Endothelial cell of umbilical vein (primary cell): ENCODE measurements at regions not wholly inside any gene's neighbourhood (a gene's known extent, or its start where the extent isn't known, plus 50 kb on each side); places are given as distances from the start of the nearest gene placed in this dataset.

Source experiments
- BruUV-seq: library from RNA; stranded (reverse); fragments of 400-500 nt; replicated peaks from 2 replicates; lab custom pipeline; 2021; lab: Mats Ljungman, UMichigan
- CTCF ChIA-PET: fragments of 300-600, 350-600 bp; sonication (Branson Sonifier 250); formaldehyde crosslinking; loops from one replicate; lab custom pipeline; 2021; ENCODE audit warnings: antibody characterized with exemption, inconsistent platforms; lab: Charles Lee
- POLR2A ChIA-PET: fragments of 300-600, 350-600 bp; sonication (Branson Sonifier 250); formaldehyde crosslinking; loops from one replicate; lab custom pipeline; 2021; ENCODE audit warnings: antibody characterized with exemption, inconsistent platforms; lab: Charles Lee
- DNase-seq: peaks from one replicate; pipeline ENCODE4 v3.0.0-alpha.2; 2011; ENCODE audit warnings: low read depth, low spot score
- FAIRE-seq: peaks from 2 replicates; lab custom pipeline; 2011; peaks lifted over from hg19 to GRCh38; lab: Jason Lieb, UNC
- H2AFZ ChIP-seq: 2 replicates; pipeline ENCODE4 v1.6.0; 2012; ENCODE audit warnings: low read depth, low read length, control low read depth, inconsistent platforms
- H3K27ac ChIP-seq: 2 replicates; pipeline ENCODE4 v1.5.1; 2011; ENCODE audit warnings: low read depth, mild to moderate bottlenecking, control low read depth, low read length, moderate library complexity; ENCODE audit not compliant: insufficient read depth
- H3K27me3 ChIP-seq, 2 experiments: 2 replicates each; pipeline versions ENCODE4 v1.6.0 to v1.6.1; 2011; ENCODE audit warnings: low read length in 2 of 2, mixed read lengths in 1 of 2; ENCODE audit not compliant: control insufficient read depth in 2 of 2, insufficient read depth in 2 of 2
- H3K36me3 ChIP-seq, 2 experiments: 2 replicates in 1 of 2; 3 replicates in 1 of 2; pipeline ENCODE4 v1.5.1; 2011; ENCODE audit warnings: low read length in 2 of 2, mild to moderate bottlenecking in 1 of 2, moderate library complexity in 1 of 2; ENCODE audit not compliant: control insufficient read depth in 2 of 2, insufficient read depth in 2 of 2; ENCODE audit errors: extremely low read depth in 1 of 2
- H3K4me1 ChIP-seq: 3 replicates; pipeline ENCODE4 v1.5.1; 2011; ENCODE audit warnings: mild to moderate bottlenecking, low read length; ENCODE audit not compliant: control insufficient read depth, insufficient read depth; ENCODE audit errors: extremely low read depth
- H3K4me2 ChIP-seq: 2 replicates; pipeline ENCODE4 v1.6.1; 2011; ENCODE audit warnings: low read length, control low read depth, mixed read lengths; ENCODE audit not compliant: insufficient read depth
- H3K4me3 ChIP-seq, 3 experiments: fragments of 200-600 bp in 1 of 3; sonication (generic), shearing (Covaris generic) in 1 of 3; replicated peaks in 1 of 3; 2 replicates each; pipeline ENCODE4 v1.5.1; 2011 to 2016; ENCODE audit warnings: control low read depth in 3 of 3, low read length in 3 of 3, mild to moderate bottlenecking in 2 of 3, inconsistent platforms in 1 of 3, low read depth in 1 of 3, moderate library complexity in 1 of 3; ENCODE audit not compliant: insufficient read depth in 1 of 3
- H3K79me2 ChIP-seq: 2 replicates; pipeline ENCODE4 v1.6.0; 2012; ENCODE audit warnings: low read length, inconsistent platforms; ENCODE audit not compliant: control insufficient read depth, insufficient read depth
- H3K9ac ChIP-seq: replicated peaks from 2 replicates; pipeline ENCODE3; 2011; ENCODE audit warnings: low read length, control low read depth; ENCODE audit not compliant: insufficient read depth; ENCODE audit errors: extremely low read depth
- H3K9me1 ChIP-seq: replicated peaks from 3 replicates; pipeline ENCODE4 v1.6.0; 2011; ENCODE audit warnings: mild to moderate bottlenecking, low read length; ENCODE audit not compliant: control insufficient read depth, insufficient read depth; ENCODE audit errors: extremely low read depth
- H3K9me3 ChIP-seq: replicated peaks from 2 replicates; pipeline ENCODE4 v1.5.1; 2012; ENCODE audit warnings: low read length, inconsistent platforms; ENCODE audit not compliant: control insufficient read depth, insufficient read depth
- H4K20me1 ChIP-seq: replicated peaks from 2 replicates; pipeline ENCODE3; 2011; ENCODE audit warnings: mild to moderate bottlenecking, low read length; ENCODE audit not compliant: control insufficient read depth, insufficient read depth; ENCODE audit errors: extremely low read depth
- EZH2 ChIP-seq: IDR thresholded peaks from 2 replicates; pipeline ENCODE4 v1.6.1; 2012; ENCODE audit warnings: borderline replicate concordance, low read depth, mild to moderate bottlenecking, moderate library complexity, low read length, inconsistent platforms; ENCODE audit not compliant: severe bottlenecking
- FOS ChIP-seq: IDR thresholded peaks from 2 replicates; pipeline ENCODE4 v1.6.1; 2011; ENCODE audit warnings: mild to moderate bottlenecking, low read length, moderate library complexity, borderline replicate concordance; ENCODE audit not compliant: insufficient read depth
- POLR2AphosphoS5 ChIP-seq: IDR thresholded peaks from 2 replicates; pipeline ENCODE4 v1.6.1; 2012; ENCODE audit warnings: low read depth, mild to moderate bottlenecking, control low read depth, low read length, moderate library complexity; ENCODE audit not compliant: insufficient read depth
- dilution Hi-C: fragments of 300-500 bp; cut with MboI; formaldehyde crosslinking; loops from one replicate; pipeline ENCODE4 v1.15.0; 2019; ENCODE audit warnings: low sequenced_read_pairs; ENCODE audit not compliant: extremely low pct_ligation_motif_present
- intact Hi-C: fragments of 100-400 bp; cut with micrococcal nuclease; formaldehyde crosslinking; loops from one replicate; pipeline ENCODE4 v1.10.0; 2022
- TF ChIP-seq, protein P1 (sequence below), 2 donors: IDR thresholded peaks; 1 replicate in 1 of 2; 2 replicates in 1 of 2; pipeline ENCODE4 v1.5.1; 2011; ENCODE audit warnings: low read length in 2 of 2, mild to moderate bottlenecking in 2 of 2, moderate library complexity in 2 of 2, control low read depth in 1 of 2, inconsistent platforms in 1 of 2, low read depth in 1 of 2; ENCODE audit not compliant: insufficient read depth in 1 of 2; ENCODE audit errors: extremely low read depth in 1 of 2

GRCh38 chr2:62339413-62339812 is 143.5 kb downstream of the B3GNT2 start:
- no peaks in the 10 kb centered on the region for H3K9me1 ChIP-seq
- no peak overlapping the region for H2AFZ ChIP-seq
- no peaks in the 10 kb centered on the region for H4K20me1 ChIP-seq
- H3K4me1 ChIP-seq = no peaks in the 10 kb centered on the region
- DNase-seq = no peak
- no peak for FAIRE-seq
- ChIA-PET POLR2A (no interaction called here), CTCF (interaction anchor here (0.6 to 1.7 kb wide), 15 partner anchors 8 to 421 kb away, joined by 3 to 29 read pairs (median 4); partner anchors contain the start of gene B3GNT2)
- H3K27ac ChIP-seq = no peak overlapping the region
- H3K4me3 ChIP-seq = no peak overlapping the region
- dilution Hi-C loops = no loop called here
- H3K27me3 ChIP-seq = no peaks in the 10 kb centered on the region
- no peaks in the 10 kb centered on the region for H3K79me2 ChIP-seq
- H3K4me2 ChIP-seq = no peak overlapping the region
- H3K36me3 ChIP-seq = no peaks in the 10 kb centered on the region
- intact Hi-C loops = no loop called here
- BruUV-seq = no TSS peak
- TF ChIP-seq, protein P1, sequence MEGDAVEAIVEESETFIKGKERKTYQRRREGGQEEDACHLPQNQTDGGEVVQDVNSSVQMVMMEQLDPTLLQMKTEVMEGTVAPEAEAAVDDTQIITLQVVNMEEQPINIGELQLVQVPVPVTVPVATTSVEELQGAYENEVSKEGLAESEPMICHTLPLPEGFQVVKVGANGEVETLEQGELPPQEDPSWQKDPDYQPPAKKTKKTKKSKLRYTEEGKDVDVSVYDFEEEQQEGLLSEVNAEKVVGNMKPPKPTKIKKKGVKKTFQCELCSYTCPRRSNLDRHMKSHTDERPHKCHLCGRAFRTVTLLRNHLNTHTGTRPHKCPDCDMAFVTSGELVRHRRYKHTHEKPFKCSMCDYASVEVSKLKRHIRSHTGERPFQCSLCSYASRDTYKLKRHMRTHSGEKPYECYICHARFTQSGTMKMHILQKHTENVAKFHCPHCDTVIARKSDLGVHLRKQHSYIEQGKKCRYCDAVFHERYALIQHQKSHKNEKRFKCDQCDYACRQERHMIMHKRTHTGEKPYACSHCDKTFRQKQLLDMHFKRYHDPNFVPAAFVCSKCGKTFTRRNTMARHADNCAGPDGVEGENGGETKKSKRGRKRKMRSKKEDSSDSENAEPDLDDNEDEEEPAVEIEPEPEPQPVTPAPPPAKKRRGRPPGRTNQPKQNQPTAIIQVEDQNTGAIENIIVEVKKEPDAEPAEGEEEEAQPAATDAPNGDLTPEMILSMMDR (IDR thresholded peaks at IDR 0.05; ENCODE audit: extremely low read depth in 1 of 2, insufficient read depth in 1 of 2, low read depth in 1 of 2, low read length in 2 of 2) = peak in 1 of 2 donors; percentile 13
- TF ChIP-seq POLR2AphosphoS5 (no peak), EZH2 (no peak)
- H3K9me3 ChIP-seq = no peaks in the 10 kb centered on the region
- no peak overlapping the region for H3K9ac ChIP-seq

GRCh38 chr2:62338111-62338510 is 142.2 kb downstream of the B3GNT2 start:
- Histone ChIP-seq H3K27me3 (no peaks in the 10 kb centered on the region), H3K9me1 (no peaks in the 10 kb centered on the region), H3K4me2 (no peak overlapping the region), H3K27ac (no peak overlapping the region), H3K36me3 (no peaks in the 10 kb centered on the region), H2AFZ (no peak overlapping the region), H3K9me3 (no peaks in the 10 kb centered on the region), H3K4me3 (no peak overlapping the region), H4K20me1 (no peaks in the 10 kb centered on the region), H3K79me2 (no peaks in the 10 kb centered on the region), H3K4me1 (no peaks in the 10 kb centered on the region), H3K9ac (no peak overlapping the region)
- DNase-seq (no peak), FAIRE-seq (no peak)
- dilution Hi-C loops (no loop called here), intact Hi-C loops (no loop called here)
- ChIA-PET POLR2A (no interaction called here), CTCF (interaction anchor here (0.7 to 1.0 kb wide), 3 partner anchors 72 to 345 kb away, joined by 3 to 6 read pairs (median 3); no protein-coding TSS in a partner anchor)
- TF ChIP-seq FOS = no peak
- BruUV-seq = no TSS peak
